Endothelial cell of umbilical vein (primary cell): ENCODE measurements at regions not wholly inside any gene's neighbourhood (a gene's known extent, or its start where the extent isn't known, plus 50 kb on each side); places are given as distances from the start of the nearest gene placed in this dataset.

ENCODE experiments used
- BruUV-seq: library from RNA; stranded (reverse); fragments of 400-500 nt; replicated peaks from 2 replicates; lab custom pipeline; 2021; lab: Mats Ljungman, UMichigan
- CTCF ChIA-PET: fragments of 300-600, 350-600 bp; sonication (Branson Sonifier 250); formaldehyde crosslinking; loops from one replicate; lab custom pipeline; 2021; ENCODE audit warnings: antibody characterized with exemption, inconsistent platforms; lab: Charles Lee
- POLR2A ChIA-PET: fragments of 300-600, 350-600 bp; sonication (Branson Sonifier 250); formaldehyde crosslinking; loops from one replicate; lab custom pipeline; 2021; ENCODE audit warnings: antibody characterized with exemption, inconsistent platforms; lab: Charles Lee
- DNase-seq: peaks from one replicate; pipeline ENCODE4 v3.0.0-alpha.2; 2011; ENCODE audit warnings: low read depth, low spot score
- FAIRE-seq: peaks from 2 replicates; lab custom pipeline; 2011; peaks lifted over from hg19 to GRCh38; lab: Jason Lieb, UNC
- H2AFZ ChIP-seq: 2 replicates; pipeline ENCODE4 v1.6.0; 2012; ENCODE audit warnings: low read depth, low read length, control low read depth, inconsistent platforms
- H3K27ac ChIP-seq: 2 replicates; pipeline ENCODE4 v1.5.1; 2011; ENCODE audit warnings: low read depth, mild to moderate bottlenecking, control low read depth, low read length, moderate library complexity; ENCODE audit not compliant: insufficient read depth
- H3K27me3 ChIP-seq, 2 experiments: 2 replicates each; pipeline versions ENCODE4 v1.6.0 to v1.6.1; 2011; ENCODE audit warnings: low read length in 2 of 2, mixed read lengths in 1 of 2; ENCODE audit not compliant: control insufficient read depth in 2 of 2, insufficient read depth in 2 of 2
- H3K36me3 ChIP-seq, 2 experiments: 2 replicates in 1 of 2; 3 replicates in 1 of 2; pipeline ENCODE4 v1.5.1; 2011; ENCODE audit warnings: low read length in 2 of 2, mild to moderate bottlenecking in 1 of 2, moderate library complexity in 1 of 2; ENCODE audit not compliant: control insufficient read depth in 2 of 2, insufficient read depth in 2 of 2; ENCODE audit errors: extremely low read depth in 1 of 2
- H3K4me1 ChIP-seq: 3 replicates; pipeline ENCODE4 v1.5.1; 2011; ENCODE audit warnings: mild to moderate bottlenecking, low read length; ENCODE audit not compliant: control insufficient read depth, insufficient read depth; ENCODE audit errors: extremely low read depth
- H3K4me2 ChIP-seq: 2 replicates; pipeline ENCODE4 v1.6.1; 2011; ENCODE audit warnings: low read length, control low read depth, mixed read lengths; ENCODE audit not compliant: insufficient read depth
- H3K4me3 ChIP-seq, 3 experiments: fragments of 200-600 bp in 1 of 3; sonication (generic), shearing (Covaris generic) in 1 of 3; replicated peaks in 1 of 3; 2 replicates each; pipeline ENCODE4 v1.5.1; 2011 to 2016; ENCODE audit warnings: control low read depth in 3 of 3, low read length in 3 of 3, mild to moderate bottlenecking in 2 of 3, inconsistent platforms in 1 of 3, low read depth in 1 of 3, moderate library complexity in 1 of 3; ENCODE audit not compliant: insufficient read depth in 1 of 3
- H3K79me2 ChIP-seq: 2 replicates; pipeline ENCODE4 v1.6.0; 2012; ENCODE audit warnings: low read length, inconsistent platforms; ENCODE audit not compliant: control insufficient read depth, insufficient read depth
- H3K9ac ChIP-seq: replicated peaks from 2 replicates; pipeline ENCODE3; 2011; ENCODE audit warnings: low read length, control low read depth; ENCODE audit not compliant: insufficient read depth; ENCODE audit errors: extremely low read depth
- H3K9me1 ChIP-seq: replicated peaks from 3 replicates; pipeline ENCODE4 v1.6.0; 2011; ENCODE audit warnings: mild to moderate bottlenecking, low read length; ENCODE audit not compliant: control insufficient read depth, insufficient read depth; ENCODE audit errors: extremely low read depth
- H3K9me3 ChIP-seq: replicated peaks from 2 replicates; pipeline ENCODE4 v1.5.1; 2012; ENCODE audit warnings: low read length, inconsistent platforms; ENCODE audit not compliant: control insufficient read depth, insufficient read depth
- H4K20me1 ChIP-seq: replicated peaks from 2 replicates; pipeline ENCODE3; 2011; ENCODE audit warnings: mild to moderate bottlenecking, low read length; ENCODE audit not compliant: control insufficient read depth, insufficient read depth; ENCODE audit errors: extremely low read depth
- CTCF ChIP-seq, 2 donors: IDR thresholded peaks; 1 replicate in 1 of 2; 2 replicates in 1 of 2; pipeline ENCODE4 v1.5.1; 2011; ENCODE audit warnings: low read length in 2 of 2, mild to moderate bottlenecking in 2 of 2, moderate library complexity in 2 of 2, control low read depth in 1 of 2, inconsistent platforms in 1 of 2, low read depth in 1 of 2; ENCODE audit not compliant: insufficient read depth in 1 of 2; ENCODE audit errors: extremely low read depth in 1 of 2
- EZH2 ChIP-seq: IDR thresholded peaks from 2 replicates; pipeline ENCODE4 v1.6.1; 2012; ENCODE audit warnings: borderline replicate concordance, low read depth, mild to moderate bottlenecking, moderate library complexity, low read length, inconsistent platforms; ENCODE audit not compliant: severe bottlenecking
- FOS ChIP-seq: IDR thresholded peaks from 2 replicates; pipeline ENCODE4 v1.6.1; 2011; ENCODE audit warnings: mild to moderate bottlenecking, low read length, moderate library complexity, borderline replicate concordance; ENCODE audit not compliant: insufficient read depth
- GATA2 ChIP-seq: IDR thresholded peaks from 2 replicates; pipeline ENCODE4 v1.7.0; 2011; ENCODE audit warnings: low read depth, mild to moderate bottlenecking, moderate library complexity, mixed read lengths, low read length; ENCODE audit not compliant: insufficient read length, insufficient read depth
- JUN ChIP-seq: IDR thresholded peaks from 2 replicates; pipeline ENCODE4 v1.6.1; 2011; ENCODE audit warnings: borderline replicate concordance, low read depth; ENCODE audit not compliant: insufficient read length, insufficient read depth
- MAX ChIP-seq: IDR thresholded peaks from 2 replicates; pipeline ENCODE4 v1.6.1; 2011; ENCODE audit not compliant: insufficient read depth, insufficient read length
- MYC ChIP-seq: IDR thresholded peaks from one replicate; pipeline ENCODE4 v1.6.1; 2011; ENCODE audit warnings: mild to moderate bottlenecking, low read depth, low read length
- POLR2A ChIP-seq: IDR thresholded peaks from 2 replicates; pipeline ENCODE4 v1.6.1; 2012; ENCODE audit warnings: low read depth, mild to moderate bottlenecking, control low read depth, low read length
- POLR2AphosphoS5 ChIP-seq: IDR thresholded peaks from 2 replicates; pipeline ENCODE4 v1.6.1; 2012; ENCODE audit warnings: low read depth, mild to moderate bottlenecking, control low read depth, low read length, moderate library complexity; ENCODE audit not compliant: insufficient read depth
- dilution Hi-C: fragments of 300-500 bp; cut with MboI; formaldehyde crosslinking; loops from one replicate; pipeline ENCODE4 v1.15.0; 2019; ENCODE audit warnings: low sequenced_read_pairs; ENCODE audit not compliant: extremely low pct_ligation_motif_present
- intact Hi-C: fragments of 100-400 bp; cut with micrococcal nuclease; formaldehyde crosslinking; loops from one replicate; pipeline ENCODE4 v1.10.0; 2022

- no peaks in the 10 kb centered on the region for H4K20me1 ChIP-seq
- DNase-seq (no peak), FAIRE-seq (no peak)
- intact Hi-C loops (loop anchor here (1.0 kb wide), 1 partner anchor 7 kb away; no protein-coding TSS in a partner anchor), dilution Hi-C loops (no loop called here)
- no peaks in the 10 kb centered on the region for H3K4me1 ChIP-seq
- ChIA-PET CTCF (no interaction called here), POLR2A (no interaction called here)
- no peaks in the 10 kb centered on the region for H3K79me2 ChIP-seq
- no peak overlapping the region for H3K9ac ChIP-seq
- no peaks in the 10 kb centered on the region for H3K36me3 ChIP-seq
- H3K9me1 ChIP-seq: no peaks in the 10 kb centered on the region
- H3K27me3 ChIP-seq: no peaks in the 10 kb centered on the region
- H3K4me2 ChIP-seq: no peak overlapping the region
- TF ChIP-seq FOS (no peak), CTCF (IDR thresholded peaks at IDR 0.05; ENCODE audit: extremely low read depth in 1 of 2, insufficient read depth in 1 of 2, low read depth in 1 of 2, low read length in 2 of 2) (no peak), GATA2 (no peak), JUN (no peak), POLR2AphosphoS5 (no peak)
- BruUV-seq: no TSS peak
- H2AFZ ChIP-seq: no peak overlapping the region
- no peak overlapping the region for H3K4me3 ChIP-seq
- H3K27ac ChIP-seq: no peak overlapping the region
- no peaks in the 10 kb centered on the region for H3K9me3 ChIP-seq
Observed at GRCh38 chr3:144569651-144570050, 598.0 kb downstream of the DIPK2A start.

- Histone ChIP-seq H2AFZ (no peak overlapping the region), H3K4me3 (no peak overlapping the region), H3K9ac (no peak overlapping the region), H3K27me3 (no peaks in the 10 kb centered on the region), H3K4me1 (no peaks in the 10 kb centered on the region), H3K79me2 (no peaks in the 10 kb centered on the region), H3K36me3 (no peaks in the 10 kb centered on the region), H3K9me1 (no peaks in the 10 kb centered on the region), H4K20me1 (no peaks in the 10 kb centered on the region), H3K4me2 (no peak overlapping the region), H3K9me3 (no peaks in the 10 kb centered on the region), H3K27ac (no peak overlapping the region)
- DNase-seq: no peak
- BruUV-seq: no TSS peak
- CTCF ChIA-PET: no interaction called here
- dilution Hi-C loops: no loop called here
- intact Hi-C loops: no loop called here
- TF ChIP-seq POLR2AphosphoS5 (no peak), CTCF (IDR thresholded peaks at IDR 0.05; ENCODE audit: extremely low read depth in 1 of 2, insufficient read depth in 1 of 2, low read depth in 1 of 2, low read length in 2 of 2) (no peak), MAX (no peak), JUN (no peak), EZH2 (no peak), POLR2A (no peak), GATA2 (no peak), FOS (no peak), MYC (no peak)
- POLR2A ChIA-PET: interaction anchor here (0.9 kb wide), 1 partner anchor 612 kb away, joined by 3 read pairs; the partner anchor contains the start of gene DIPK2A
- no peak for FAIRE-seq
Observed at GRCh38 chr3:144583871-144584270, 612.2 kb downstream of the DIPK2A start.
